Thyroid gland (tissue), 4 donors: ENCODE measurements at regions not wholly inside any gene's neighbourhood (a gene's known extent, or its start where the extent isn't known, plus 50 kb on each side); places are given as distances from the start of the nearest gene placed in this dataset.

Source experiments
- CTCF ChIP-seq, 6 experiments: fragments of 200-600 bp in 3 of 6; fragments of 450-650 bp in 3 of 6; sonication (generic) in 3 of 6; IDR thresholded peaks; one replicate each; pipeline ENCODE4 v1.5.1; 2016 to 2019; ENCODE audit warnings: antibody characterized with exemption in 6 of 6, mild to moderate bottlenecking in 2 of 6, inconsistent platforms in 1 of 6, moderate library complexity in 1 of 6
- POLR2A ChIP-seq, 2 donors: fragments of 450-650 bp; IDR thresholded peaks; one replicate each; pipeline ENCODE4 v1.6.1; 2017; ENCODE audit warnings: antibody characterized with exemption in 2 of 2, mild to moderate bottlenecking in 2 of 2, moderate library complexity in 1 of 2

- TF ChIP-seq CTCF (IDR thresholded peaks at IDR 0.05) (no peak), POLR2A (IDR thresholded peaks at IDR 0.05) (no peak)
Measured at GRCh38 chr3:148235566-148235965, 462.1 kb upstream of the AGTR1 start.
